Left forelimb (tissue), 1 donor: ENCODE measurements at regions not wholly inside any gene's neighbourhood (a gene's known extent, or its start where the extent isn't known, plus 50 kb on each side); places are given as distances from the start of the nearest gene placed in this dataset.
"Not testable (repeated sequence)": the region's sequence is repeated elsewhere in the genome, so short reads cannot be mapped to it uniquely, and the experiment has no call there.

ENCODE experiments used
- DNase-seq: peaks from one replicate; pipeline ENCODE4 v3.0.0-alpha.2; 2018; ENCODE audit warnings: low spot score

GRCh38 chr4:32847461-32847860, 2127.3 kb downstream of the PCDH7 start:
- DNase-seq: no peak

DNA sequence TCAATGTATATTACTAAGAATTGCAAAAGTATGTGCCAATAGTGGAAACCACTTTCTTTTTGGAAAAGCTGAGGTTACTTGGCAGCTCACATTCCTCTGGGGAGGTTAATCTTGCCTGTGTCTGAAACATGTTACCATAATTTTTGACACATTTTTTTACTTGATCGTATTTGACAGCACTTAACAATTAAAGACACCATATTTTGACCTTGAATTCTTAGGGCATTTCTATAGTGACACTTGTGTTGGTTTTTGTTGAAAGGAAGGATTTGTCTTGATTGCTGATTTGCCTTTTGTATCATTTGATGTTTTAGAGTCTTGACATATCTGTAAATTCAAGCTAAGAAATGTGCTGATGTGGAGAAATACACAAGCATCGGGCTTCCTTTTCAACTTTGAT, 2135.5 kb downstream of the PCDH7 start:
- no peak for DNase-seq

DNA sequence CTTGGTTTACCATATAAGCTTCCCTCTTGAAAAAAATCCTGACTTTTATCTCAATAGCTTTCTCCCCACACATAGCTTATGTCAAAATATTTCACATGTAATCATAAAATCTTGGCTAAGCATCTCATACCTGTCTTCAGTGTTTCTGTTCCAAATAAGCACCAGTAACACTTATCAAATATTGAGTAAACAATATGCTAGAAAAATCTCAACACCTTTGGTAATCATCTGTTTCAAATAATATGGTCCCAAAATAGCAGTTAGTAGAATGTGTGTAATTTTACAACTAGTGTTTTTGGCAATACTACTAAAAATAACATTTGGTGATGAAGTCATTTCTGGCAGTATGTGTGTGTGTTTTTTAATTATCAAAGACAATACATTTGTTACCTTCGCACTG, 2138.2 kb downstream of the PCDH7 start:
- DNase-seq: no peak

DNA sequence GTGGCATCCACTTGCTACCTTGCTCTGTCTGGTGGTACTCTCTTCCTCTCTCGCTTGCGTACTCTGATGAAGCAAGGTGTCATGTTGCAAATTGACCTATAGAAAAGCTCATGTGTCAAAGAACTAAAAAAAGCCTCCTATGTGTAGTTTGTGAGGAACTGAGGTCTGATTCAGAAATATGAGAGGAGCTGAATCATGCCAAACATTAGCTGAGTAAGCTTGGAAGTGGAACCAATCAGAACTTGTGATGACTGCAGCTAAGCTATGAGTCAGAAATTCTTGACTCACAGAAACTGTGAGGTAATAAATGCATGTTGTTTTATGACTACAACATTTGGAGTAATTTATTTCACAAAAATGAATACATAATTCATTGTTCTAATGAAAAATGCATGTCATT, 2138.8 kb downstream of the PCDH7 start:
- no peak for DNase-seq

DNA sequence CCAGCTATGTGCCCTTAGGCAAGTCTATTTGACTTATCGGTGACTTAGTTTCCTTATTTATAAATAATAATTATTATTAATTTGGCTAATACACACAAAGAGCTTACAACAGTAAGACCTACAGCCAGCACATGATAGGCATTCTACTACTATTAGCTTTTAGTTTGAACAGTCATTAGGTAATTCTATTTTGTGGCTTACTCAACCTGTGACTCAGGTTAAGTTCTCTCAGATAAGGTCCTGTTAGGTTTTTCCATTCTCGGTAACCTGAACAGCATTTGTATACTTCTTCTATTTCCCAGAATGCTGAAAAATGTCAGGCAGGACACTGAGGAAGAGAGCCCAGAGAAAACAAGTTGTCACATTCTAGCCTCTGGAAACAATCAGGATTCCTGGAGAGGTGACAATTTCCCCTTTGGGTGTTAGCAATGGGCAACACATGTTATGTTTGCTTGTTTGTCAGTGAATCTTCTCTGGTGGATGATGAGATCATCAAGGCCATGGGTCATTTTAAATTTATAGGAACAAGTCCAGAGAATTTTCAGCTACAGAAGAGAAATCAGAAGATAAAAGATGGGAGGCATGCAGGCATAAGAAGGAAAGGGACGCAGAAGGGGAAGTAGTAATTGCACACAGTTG, 2144.7 kb downstream of the PCDH7 start:
- DNase-seq: no peak

GRCh38 chr4:32876546-32876945, 2156.4 kb downstream of the PCDH7 start:
- DNase-seq: no peak

DNA sequence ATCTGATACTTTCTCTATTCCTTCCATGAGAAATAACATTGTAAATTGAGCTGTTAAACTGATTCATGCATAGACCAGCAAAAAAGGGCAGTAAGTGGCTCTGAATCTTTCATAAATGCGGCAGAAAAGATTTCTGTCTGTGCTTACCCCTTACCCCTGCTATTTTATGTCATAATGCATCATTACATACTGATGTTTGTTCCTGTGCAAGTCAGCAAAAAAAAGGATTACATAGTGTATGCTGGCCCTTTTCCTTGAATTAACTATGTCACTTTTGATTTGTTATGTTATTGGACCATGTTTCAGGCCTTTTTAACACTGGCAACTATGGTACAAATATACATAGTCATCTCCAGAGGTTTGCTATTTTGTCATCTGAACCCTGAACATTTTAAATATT, 2159.7 kb downstream of the PCDH7 start:
- DNase-seq: no peak

DNA sequence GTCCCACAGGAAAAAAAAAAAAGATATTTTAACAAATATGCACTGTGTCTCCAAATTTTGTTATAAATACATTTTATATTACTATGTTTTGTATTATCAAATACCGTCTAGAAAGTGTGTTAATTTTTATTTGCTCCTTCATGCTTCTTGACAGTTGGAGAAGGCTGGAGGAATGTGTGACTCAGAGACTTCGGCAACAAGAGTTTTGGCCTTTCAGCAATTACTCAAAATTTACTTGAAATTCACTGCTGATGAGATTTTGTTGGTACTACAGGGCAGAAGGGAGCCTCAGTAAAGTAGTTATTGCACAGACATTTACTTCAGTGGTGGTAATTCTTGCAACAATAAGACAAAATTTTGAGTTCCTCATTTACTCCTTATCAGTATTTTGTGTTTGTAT, 2164.0 kb downstream of the PCDH7 start:
- no peak for DNase-seq

- DNase-seq: no peak
Measured at GRCh38 chr4:32890398-32890797, 2170.2 kb downstream of the PCDH7 start.

DNA sequence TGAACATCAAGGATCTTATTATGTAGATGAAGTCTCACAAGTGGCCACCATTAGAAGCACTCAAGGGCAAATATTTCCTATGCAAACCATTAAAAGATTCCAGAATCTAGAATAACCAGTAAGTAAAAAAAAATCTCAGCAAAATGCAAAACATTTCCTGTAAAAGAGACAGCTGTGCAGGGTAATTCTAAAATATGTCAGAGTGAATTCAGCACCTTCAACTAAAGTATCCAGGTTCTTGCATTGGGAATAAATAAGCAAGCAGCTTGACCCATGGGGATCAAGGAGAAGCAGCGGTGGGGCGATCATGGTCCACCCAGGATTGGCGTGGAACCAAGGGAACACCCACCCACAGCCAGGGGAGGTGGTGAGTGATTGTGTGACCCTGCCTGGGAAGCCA, 2188.9 kb downstream of the PCDH7 start:
- DNase-seq: no peak

DNA sequence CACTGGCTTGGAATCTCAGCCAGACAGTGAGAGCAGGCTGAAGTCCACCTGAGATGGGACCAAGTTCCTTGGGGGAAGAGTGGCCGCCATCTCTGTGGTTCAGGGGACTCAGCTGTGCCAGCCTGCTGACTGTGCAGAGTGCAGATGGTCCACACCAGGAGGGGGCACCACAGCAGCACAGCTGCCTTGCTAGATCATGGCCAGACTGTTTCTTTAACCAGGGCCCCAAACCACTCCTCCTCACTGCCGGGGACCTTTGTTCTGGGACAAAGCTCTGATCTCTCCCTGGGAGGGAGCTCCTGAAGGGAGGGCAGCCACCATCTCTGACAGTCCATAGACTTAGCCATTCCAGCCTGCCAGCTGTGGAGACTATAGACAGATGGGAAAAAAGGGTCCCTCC, 2189.6 kb downstream of the PCDH7 start:
- no peak for DNase-seq

DNA sequence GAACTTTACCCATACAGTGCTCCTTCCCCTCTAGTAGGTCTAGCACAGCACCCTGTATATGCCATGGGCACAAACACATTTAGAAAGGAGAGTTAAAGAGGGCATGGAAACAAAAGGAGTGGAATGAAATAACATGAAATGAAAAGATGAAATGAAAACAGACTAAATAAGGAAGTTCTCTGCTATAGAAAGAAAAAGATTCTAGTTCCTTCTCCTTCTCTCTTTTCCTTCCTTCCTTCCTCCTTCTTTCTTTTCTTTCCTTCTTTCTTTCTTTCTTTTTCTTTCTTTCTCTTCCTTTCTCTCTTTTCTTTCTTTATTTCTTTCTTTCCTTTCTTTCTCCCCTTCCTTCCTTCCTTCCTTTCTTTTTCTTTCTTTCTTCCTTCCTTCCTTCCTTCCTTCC, 2197.4 kb downstream of the PCDH7 start:
- DNase-seq: no peak

DNA sequence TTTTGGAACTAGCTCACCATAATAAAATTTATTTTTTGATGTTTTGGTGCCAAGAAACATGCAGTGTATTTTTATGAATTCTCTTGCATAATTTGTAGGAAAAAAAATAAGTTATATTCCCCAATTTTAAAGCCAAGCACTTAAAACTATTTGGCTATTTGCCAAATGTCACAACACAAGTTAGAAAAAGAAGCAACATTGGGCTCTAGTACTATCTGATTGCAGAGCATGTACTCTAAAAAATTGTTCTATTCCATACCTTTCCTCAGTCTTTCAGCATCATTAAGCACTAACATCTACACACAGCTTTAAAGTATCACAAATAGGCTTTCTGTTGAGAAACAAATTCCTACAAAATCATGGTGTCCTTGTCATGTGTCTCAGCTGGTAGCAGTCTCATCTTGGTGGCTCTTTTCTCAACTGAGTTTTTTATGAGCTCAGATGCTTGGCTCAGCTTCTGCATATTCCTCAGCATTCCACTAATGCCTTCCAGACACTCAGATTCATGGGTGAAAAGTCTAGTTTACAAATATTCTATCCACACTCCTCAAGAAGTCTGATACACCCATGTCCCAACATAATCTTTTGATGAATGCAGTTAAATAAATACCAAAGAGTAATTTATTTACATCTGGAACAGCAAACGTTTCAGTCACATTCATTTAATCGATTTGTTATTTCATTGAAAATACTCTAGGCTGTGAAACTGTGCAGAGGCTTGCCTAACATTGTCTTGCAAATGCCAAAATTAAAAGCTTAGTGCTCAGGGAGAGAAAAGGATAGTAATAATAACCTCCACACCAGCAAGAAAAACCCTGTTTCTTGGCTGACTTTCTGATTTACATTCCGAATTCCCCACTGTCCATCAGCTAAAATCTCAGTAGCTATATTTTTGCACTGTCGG, 2209.9 kb downstream of the PCDH7 start:
- no peak for DNase-seq

GRCh38 chr4:32930700-32931099, 2210.5 kb downstream of the PCDH7 start:
- DNase-seq: no peak

GRCh38 chr4:32931475-32931874, 2211.3 kb downstream of the PCDH7 start:
- DNase-seq: no peak

DNA sequence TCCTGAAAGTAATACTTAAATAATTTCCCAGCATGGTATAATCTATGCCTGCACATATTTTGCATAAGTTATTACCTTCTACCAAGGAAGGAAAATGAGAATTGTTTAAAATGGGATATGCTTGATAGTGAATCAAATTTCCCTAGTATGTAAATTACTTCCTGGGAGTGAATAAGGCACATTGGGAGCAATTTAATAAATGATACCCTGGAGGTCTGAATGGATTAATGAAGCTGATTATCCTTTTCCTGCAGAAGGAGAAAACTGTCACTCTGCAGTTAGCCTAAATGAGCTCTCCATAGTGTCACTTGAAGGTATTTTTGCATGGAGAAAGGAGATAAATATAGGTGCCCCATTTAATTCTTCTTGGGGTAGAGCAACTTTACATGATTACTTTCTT, 2212.0 kb downstream of the PCDH7 start:
- DNase-seq: no peak

DNA sequence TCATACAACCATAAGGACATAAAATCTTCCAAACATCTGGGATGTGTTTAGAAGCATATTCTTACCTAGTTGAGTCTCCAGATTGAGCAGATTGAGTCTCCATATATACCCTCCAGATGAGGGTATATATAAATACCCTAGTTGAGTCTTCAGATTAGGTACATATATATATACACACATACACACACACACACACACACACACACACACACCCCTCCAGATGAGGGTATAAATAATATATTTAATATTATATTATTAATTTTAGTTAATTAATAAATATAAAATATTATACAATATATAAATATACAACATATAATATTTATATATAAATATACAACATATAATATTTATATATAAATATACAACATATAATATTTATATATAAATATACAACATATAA, 2219.1 kb downstream of the PCDH7 start:
- not testable (repeated sequence) for DNase-seq

GRCh38 chr4:32950866-32951265, 2230.7 kb downstream of the PCDH7 start:
- no peak for DNase-seq

- no peak for DNase-seq
Measured at GRCh38 chr4:32958586-32958985, 2238.4 kb downstream of the PCDH7 start.

DNA sequence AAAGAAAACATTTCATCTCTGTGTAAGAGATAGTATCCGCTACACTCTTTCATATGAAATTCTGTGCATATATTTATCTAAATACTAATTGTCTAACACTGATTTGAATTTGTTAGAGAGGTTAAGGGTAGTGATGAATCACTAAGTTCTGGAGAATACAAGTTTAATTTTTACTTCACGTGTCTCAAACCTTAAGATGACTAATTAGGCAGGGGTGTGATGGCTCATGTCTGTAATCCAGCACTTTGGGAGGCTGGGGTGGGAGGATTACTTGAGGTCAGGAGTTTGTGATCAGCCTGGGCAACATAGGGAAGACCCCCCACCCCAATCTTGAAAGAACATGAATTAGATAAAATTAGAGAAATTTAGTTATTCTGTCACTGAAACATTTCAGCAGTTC, 2241.9 kb downstream of the PCDH7 start:
- no peak for DNase-seq

DNA sequence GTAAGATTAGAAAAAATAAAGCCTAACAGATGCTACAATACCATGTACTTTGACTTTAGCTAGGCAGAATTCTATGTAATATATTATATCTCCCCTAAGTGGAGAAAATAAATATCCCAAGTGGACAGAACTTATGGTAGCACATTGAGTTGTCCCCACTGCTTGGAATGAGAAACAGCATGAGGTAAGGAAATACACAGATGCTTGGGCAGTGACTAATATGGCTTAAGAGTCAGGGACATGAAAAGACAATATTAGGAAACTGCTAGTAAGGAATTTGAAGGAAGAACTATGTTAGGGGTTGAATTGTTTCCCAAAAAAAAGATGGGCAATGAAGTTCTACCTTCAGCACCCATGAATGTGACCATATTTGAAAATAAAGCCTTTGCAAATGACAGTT, 2265.1 kb downstream of the PCDH7 start:
- no peak for DNase-seq

DNA sequence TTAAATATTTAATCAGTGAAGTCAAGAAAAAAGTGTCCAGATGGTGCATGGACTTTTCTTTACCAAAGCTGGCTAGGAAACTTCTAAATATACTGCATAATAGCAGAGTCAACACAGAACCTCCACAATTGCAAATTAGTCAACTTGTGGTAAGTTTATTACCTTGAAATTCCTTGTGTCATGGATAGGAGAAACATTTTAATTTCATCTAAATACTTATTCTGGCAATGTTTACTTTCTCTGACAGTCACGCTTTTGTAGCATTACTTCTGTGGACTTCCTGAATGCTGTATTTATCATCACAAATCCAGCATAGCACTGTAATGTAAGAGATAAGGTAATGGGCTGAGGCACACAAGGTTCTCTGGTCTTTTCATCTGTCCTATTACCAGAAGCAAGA, 2266.1 kb downstream of the PCDH7 start:
- DNase-seq: no peak

GRCh38 chr4:32987111-32987510, 2266.9 kb downstream of the PCDH7 start:
- DNase-seq: no peak
